ENCODE measurements at regions not wholly inside any gene's neighbourhood (a gene's known extent, or its start where the extent isn't known, plus 50 kb on each side); places are given as distances from the start of the nearest gene placed in this dataset.

DNA sequence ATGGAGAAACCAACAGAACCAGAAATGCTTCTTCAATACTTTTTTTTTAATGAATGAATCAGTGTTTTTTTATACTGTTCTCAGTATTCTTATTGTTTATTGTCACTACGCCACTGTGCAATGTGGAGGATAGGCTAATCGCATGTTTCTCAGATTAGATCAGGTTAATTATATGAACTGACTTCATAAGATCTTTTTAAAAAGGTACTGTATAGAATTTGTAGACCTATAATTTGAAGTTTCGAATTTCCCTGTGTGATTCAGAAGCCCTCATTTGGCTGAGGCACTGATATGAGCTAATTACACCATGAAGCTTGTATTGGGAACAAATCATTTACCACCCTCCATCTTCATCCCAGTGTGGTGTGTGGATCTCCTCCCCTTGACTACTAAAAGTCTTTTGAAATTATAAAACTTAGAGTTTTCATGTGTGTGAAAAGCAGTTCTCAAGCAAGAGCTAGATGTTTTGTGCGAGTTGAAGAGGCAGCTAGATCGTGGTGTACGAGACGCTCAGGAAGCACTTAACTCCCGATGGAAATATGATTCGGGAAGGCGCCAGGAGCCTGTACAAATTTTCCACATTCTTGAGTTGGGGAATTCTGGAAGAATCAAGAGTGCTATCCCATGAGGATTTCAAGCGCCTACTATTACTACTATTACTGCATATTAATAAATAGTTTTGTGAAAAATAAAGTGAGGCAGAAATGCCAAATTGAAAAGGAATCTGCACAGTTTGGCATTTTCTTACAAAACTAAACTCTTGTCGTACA is 52.1 kb upstream of the KCNE2 start:
- intact Hi-C loops (cut with micrococcal nuclease; ENCODE audit: unreplicated experiment) (no loop called here), in situ Hi-C loops (cut with HindIII; ENCODE audit: extremely low pct_ligation_motif_present, low pct_unique_long_range_greater_than_20kb) (no loop called here)
- no peaks in the 10 kb centered on the region for H4K20me1 ChIP-seq (ENCODE audit: insufficient read depth, low read length)
- H3K4me1 ChIP-seq (ENCODE audit: insufficient read depth, low read length), result no peaks in the 10 kb centered on the region
- no peak overlapping the region for H3K4me2 ChIP-seq (ENCODE audit: low read depth, low read length)
- BruUV-seq (replicated peaks), result no TSS peak
- DNase-seq (ENCODE audit: low spot score), result no peak
- TF ChIP-seq ZNF124 (CRISPR knock-in tag; IDR thresholded peaks at IDR 0.05), result no peak
- TF ChIP-seq HOXA7 (CRISPR knock-in tag; IDR thresholded peaks at IDR 0.05), result no peak
- TF ChIP-seq MEIS2 (CRISPR knock-in tag; IDR thresholded peaks at IDR 0.05), result no peak
- TF ChIP-seq, protein P1, sequence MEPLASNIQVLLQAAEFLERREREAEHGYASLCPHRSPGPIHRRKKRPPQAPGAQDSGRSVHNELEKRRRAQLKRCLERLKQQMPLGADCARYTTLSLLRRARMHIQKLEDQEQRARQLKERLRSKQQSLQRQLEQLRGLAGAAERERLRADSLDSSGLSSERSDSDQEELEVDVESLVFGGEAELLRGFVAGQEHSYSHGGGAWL (CRISPR knock-in tag; IDR thresholded peaks at IDR 0.05), result no peak
- no peak for TF ChIP-seq NR2F2 (IDR thresholded peaks at IDR 0.05; ENCODE audit: borderline replicate concordance, low read depth)
- no peaks in the 10 kb centered on the region for H3K36me3 ChIP-seq (replicated peaks in 1 of 2; ENCODE audit: control insufficient read depth in 1 of 2, insufficient read depth in 2 of 2, low read length in 2 of 2)
- H3K27me3 ChIP-seq (ENCODE audit: control insufficient read depth in 1 of 2, insufficient read depth in 2 of 2, low read length in 2 of 2), result peaks cover 2 to 24% of the 10 kb centered on the region in 2 experiments; a peak in 3 of 5 replicates
- H3K27ac ChIP-seq (ENCODE audit: extremely low read length, insufficient read depth, low read length), result no peak overlapping the region
- H3K9me3 ChIP-seq (ENCODE audit: low read length), result no peaks in the 10 kb centered on the region
- FAIRE-seq, result no peak
- ChIA-PET CTCF (ENCODE audit: low intra/inter-chr PET ratio, low total read pairs) (no interaction called here), POLR2A (no interaction called here)
- H3K79me2 ChIP-seq (ENCODE audit: insufficient read depth, low read length), result no peaks in the 10 kb centered on the region
- H3K4me3 ChIP-seq (replicated peaks in 1 of 3; ENCODE audit: insufficient read depth in 1 of 3, low read depth in 2 of 3, low read length in 3 of 3), result no peak overlapping the region
- no peak overlapping the region for H2AFZ ChIP-seq (ENCODE audit: low read length)
- 47% methylated on average over 12 of the region's 12 CpGs for WGBS (ENCODE audit: low lambda C conversion rate)
- no peak for ATAC-seq
- no peak overlapping the region for H3K9ac ChIP-seq (ENCODE audit: insufficient read depth, low read depth, low read length)

- H3K4me1 ChIP-seq (ENCODE audit: insufficient read depth, low read length), result no peaks in the 10 kb centered on the region
- no peak overlapping the region for H3K27ac ChIP-seq (ENCODE audit: extremely low read length, insufficient read depth, low read length)
- no peak overlapping the region for H3K9ac ChIP-seq (ENCODE audit: insufficient read depth, low read depth, low read length)
- no peaks in the 10 kb centered on the region for H3K36me3 ChIP-seq (replicated peaks in 1 of 2; ENCODE audit: control insufficient read depth in 1 of 2, insufficient read depth in 2 of 2, low read length in 2 of 2)
- no peak overlapping the region for H3K4me2 ChIP-seq (ENCODE audit: low read depth, low read length)
- ChIA-PET CTCF (ENCODE audit: low intra/inter-chr PET ratio, low total read pairs) (no interaction called here), POLR2A (no interaction called here)
- intact Hi-C loops (cut with micrococcal nuclease; ENCODE audit: unreplicated experiment), result no loop called here
- no peaks in the 10 kb centered on the region for H3K9me3 ChIP-seq (ENCODE audit: low read length)
- TF ChIP-seq CEBPG (CRISPR knock-in tag; IDR thresholded peaks at IDR 0.05) (no peak), ZNF891 (CRISPR knock-in tag; IDR thresholded peaks at IDR 0.05) (no peak), ZNF784 (CRISPR knock-in tag; IDR thresholded peaks at IDR 0.05; ENCODE audit: borderline replicate concordance) (no peak), MAZ (IDR thresholded peaks at IDR 0.05; ENCODE audit: borderline replicate concordance, low read depth, low read length) (no peak), MAZ (CRISPR knock-in tag; IDR thresholded peaks at IDR 0.05; ENCODE audit: low read depth) (no peak), MYNN (CRISPR knock-in tag; IDR thresholded peaks at IDR 0.05; ENCODE audit: low read depth) (no peak), ZUFSP (CRISPR knock-in tag; IDR thresholded peaks at IDR 0.05; ENCODE audit: borderline replicate concordance) (no peak)
- no peak for FAIRE-seq
- no peak for DNase-seq (ENCODE audit: low spot score)
- no CpG with 5 or more reads among the region's 1 CpG for WGBS (ENCODE audit: low lambda C conversion rate)
- H4K20me1 ChIP-seq (ENCODE audit: insufficient read depth, low read length), result no peaks in the 10 kb centered on the region
- peaks cover 2 to 24% of the 10 kb centered on the region in 2 experiments; a peak in 3 of 5 replicates for H3K27me3 ChIP-seq (ENCODE audit: control insufficient read depth in 1 of 2, insufficient read depth in 2 of 2, low read length in 2 of 2)
- BruUV-seq (replicated peaks), result no TSS peak
- no peaks in the 10 kb centered on the region for H3K79me2 ChIP-seq (ENCODE audit: insufficient read depth, low read length)
- no peak overlapping the region for H3K4me3 ChIP-seq (replicated peaks in 1 of 3; ENCODE audit: insufficient read depth in 1 of 3, low read depth in 2 of 3, low read length in 3 of 3)
- no peak overlapping the region for H2AFZ ChIP-seq (ENCODE audit: low read length)
- no peak for ATAC-seq
- in situ Hi-C loops (cut with HindIII; ENCODE audit: extremely low pct_ligation_motif_present, low pct_unique_long_range_greater_than_20kb), result no loop called here
Measured at GRCh38 chr21:34313116-34313515, 50.7 kb upstream of the KCNE2 start.

Data from HepG2 (cell line).